HuH-7 (cell line): ENCODE measurements at regions not wholly inside any gene's neighbourhood (a gene's known extent, or its start where the extent isn't known, plus 50 kb on each side); places are given as distances from the start of the nearest gene placed in this dataset.
"Not testable (repeated sequence)": the region's sequence is repeated elsewhere in the genome, so short reads cannot be mapped to it uniquely, and the experiment has no call there.

Experiments
- DNase-seq: peaks from one replicate; pipeline ENCODE4 v3.0.0; 2011; ENCODE audit warnings: low spot score

- no peak for DNase-seq
These were observed 82.5 kb upstream of the CREB5 start for GRCh38 chr7:28329661-28330363.

GRCh38 chr7:28330384-28331070 is 81.8 kb upstream of the CREB5 start:
- DNase-seq = no peak

- no peak for DNase-seq
These were observed 80.3 kb upstream of the CREB5 start for GRCh38 chr7:28332046-28332445.

GRCh38 chr7:28333548-28333947 is 78.8 kb upstream of the CREB5 start:
- DNase-seq = not testable (repeated sequence)

GRCh38 chr7:28336806-28337205 is 75.5 kb upstream of the CREB5 start:
- DNase-seq = no peak

- no peak for DNase-seq
These were observed 74.3 kb upstream of the CREB5 start for GRCh38 chr7:28338041-28338440.

- no peak for DNase-seq
These were observed 68.9 kb upstream of the CREB5 start for GRCh38 chr7:28343462-28343861.

GRCh38 chr7:28346256-28346655 is 66.1 kb upstream of the CREB5 start:
- DNase-seq = no peak

GRCh38 chr7:28346676-28347363 is 65.5 kb upstream of the CREB5 start:
- DNase-seq = no peak

- no peak for DNase-seq
These were observed 64.6 kb upstream of the CREB5 start for GRCh38 chr7:28347475-28348318.

- no peak for DNase-seq
These were observed 63.7 kb upstream of the CREB5 start for GRCh38 chr7:28348636-28349035.

GRCh38 chr7:28349637-28350036 is 62.7 kb upstream of the CREB5 start:
- DNase-seq = no peak

GRCh38 chr7:28350662-28351061 is 61.7 kb upstream of the CREB5 start:
- DNase-seq = no peak

- DNase-seq = no peak
These were observed 60.9 kb upstream of the CREB5 start for GRCh38 chr7:28351450-28351849.

GRCh38 chr7:28354601-28355402 is 57.5 kb upstream of the CREB5 start:
- no peak for DNase-seq

- no peak for DNase-seq
These were observed 56.5 kb upstream of the CREB5 start for GRCh38 chr7:28355635-28356319.

GRCh38 chr7:28356619-28357018 is 55.7 kb upstream of the CREB5 start:
- no peak for DNase-seq

GRCh38 chr7:28358423-28358868 is 53.9 kb upstream of the CREB5 start:
- DNase-seq = no peak

GRCh38 chr7:28360739-28361138 is 51.6 kb upstream of the CREB5 start:
- DNase-seq = no peak

- no peak for DNase-seq
These were observed 50.8 kb upstream of the CREB5 start for GRCh38 chr7:28361551-28361950.

GRCh38 chr7:28362182-28362581 is 50.1 kb upstream of the CREB5 start:
- DNase-seq = no peak
